Activated CD4-positive, alpha-beta memory T cell treated with anti-CD3 and anti-CD28 coated beads for 36 hours (primary cell): ENCODE measurements at regions not wholly inside any gene's neighbourhood (a gene's known extent, or its start where the extent isn't known, plus 50 kb on each side); places are given as distances from the start of the nearest gene placed in this dataset.
"Not testable (repeated sequence)": the region's sequence is repeated elsewhere in the genome, so short reads cannot be mapped to it uniquely, and the experiment has no call there.

Source experiments
- CTCF ChIA-PET: fragments of 350-600 bp; sonication (Branson Sonifier 250); formaldehyde crosslinking; loops from one replicate; lab custom pipeline; 2021; ENCODE audit warnings: antibody characterized with exemption, inconsistent platforms; lab: Charles Lee
- POLR2A ChIA-PET: fragments of 350-600 bp; sonication (Branson Sonifier 250); formaldehyde crosslinking; loops from one replicate; lab custom pipeline; 2021; ENCODE audit warnings: antibody characterized with exemption; lab: Charles Lee
- DNase-seq: peaks from one replicate; pipeline ENCODE4 v3.0.0-alpha.2; 2020
- H3K27ac Mint-ChIP-seq: one replicate; pipeline ENCODE4 v1.8.0; 2021; ENCODE audit warnings: mixed read lengths
- H3K27me3 Mint-ChIP-seq: one replicate; pipeline ENCODE4 v1.8.0; 2021; ENCODE audit warnings: mixed read lengths
- H3K36me3 Mint-ChIP-seq: one replicate; pipeline ENCODE4 v1.8.0; 2021; ENCODE audit warnings: mixed read lengths
- H3K4me1 Mint-ChIP-seq: one replicate; pipeline ENCODE4 v1.8.0; 2021; ENCODE audit warnings: low read depth, mixed read lengths
- H3K4me3 Mint-ChIP-seq: one replicate; pipeline ENCODE4 v1.8.0; 2021; ENCODE audit warnings: mild to moderate bottlenecking, mixed read lengths
- H3K9me3 Mint-ChIP-seq: one replicate; pipeline ENCODE4 v1.8.0; 2021; ENCODE audit warnings: mixed read lengths
- intact Hi-C: fragments of 100-400 bp; cut with micrococcal nuclease; formaldehyde crosslinking; loops from one replicate; pipeline ENCODE4 v1.15.1; 2023

DNA sequence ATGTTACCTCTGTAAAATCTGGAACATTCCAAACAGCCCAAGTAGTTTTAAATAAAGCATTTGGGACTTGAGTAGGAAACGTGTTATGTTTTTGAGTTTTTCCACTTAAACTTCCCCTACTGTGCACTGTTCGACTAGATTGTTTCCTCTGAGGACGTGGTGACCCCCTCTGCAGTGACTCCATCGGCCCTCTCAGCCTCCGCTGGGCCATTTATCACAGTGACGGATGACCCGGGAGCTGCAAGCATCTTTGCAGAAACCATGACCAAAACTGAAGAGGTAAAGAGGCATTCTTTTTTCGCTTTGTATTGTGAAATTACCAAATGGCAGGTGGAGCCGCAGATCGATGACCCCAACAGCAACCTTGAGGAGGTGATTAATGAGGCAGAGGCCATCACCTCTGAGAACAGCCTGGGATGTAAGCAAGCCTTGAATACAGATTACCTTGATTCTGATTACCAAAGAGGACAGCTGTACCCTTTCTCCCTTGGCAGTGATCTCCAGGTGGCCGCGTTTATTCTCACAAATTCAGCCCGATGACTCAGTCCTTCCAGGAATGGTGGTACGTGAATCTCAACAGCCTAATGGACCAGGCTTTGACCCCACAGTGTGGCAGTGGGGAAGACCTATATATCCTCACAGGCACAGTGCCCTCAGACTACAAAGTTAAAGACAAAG lies 79.1 kb upstream of the FAN1 start:
- Mint-ChIP-seq H3K4me3 (no peak overlapping the region), H3K36me3 (no peaks in the 10 kb centered on the region), H3K27ac (no peak overlapping the region), H3K27me3 (no peaks in the 10 kb centered on the region), H3K9me3 (no peaks in the 10 kb centered on the region), H3K4me1 (no peaks in the 10 kb centered on the region)
- intact Hi-C loops: no loop called here
- CTCF ChIA-PET: no interaction called here
- POLR2A ChIA-PET: no interaction called here
- DNase-seq: no peak

- no peak overlapping the region for H3K27ac Mint-ChIP-seq
- POLR2A ChIA-PET: no interaction called here
Measured at GRCh38 chr15:30827625-30828303, 76.0 kb upstream of the FAN1 start.

DNA sequence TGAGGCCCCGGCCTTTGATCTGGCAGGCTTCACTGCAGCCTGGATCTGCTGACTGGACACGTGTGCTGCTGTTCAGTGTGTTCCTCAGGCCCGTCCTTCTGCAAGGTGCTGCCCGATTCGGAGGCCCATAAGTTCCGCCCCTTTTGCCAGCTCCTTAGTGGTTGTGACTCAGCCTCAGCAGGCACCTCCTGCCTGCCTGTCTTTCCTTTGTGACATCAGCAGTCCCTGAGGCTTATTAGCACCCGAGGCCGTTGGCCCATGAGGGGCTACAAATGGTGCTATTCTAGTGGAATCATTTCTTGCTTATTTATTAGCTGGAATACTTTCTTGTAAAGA lies 75.4 kb upstream of the FAN1 start:
- H3K36me3 Mint-ChIP-seq, H3K4me3 Mint-ChIP-seq, H3K27me3 Mint-ChIP-seq, H3K4me1 Mint-ChIP-seq, H3K27ac Mint-ChIP-seq, DNase-seq, POLR2A ChIA-PET, intact Hi-C loops, H3K9me3 Mint-ChIP-seq: not testable (repeated sequence)
- CTCF ChIA-PET: interaction anchor here (1.0 kb wide), 1 partner anchor 31 kb away, joined by 3 read pairs; no protein-coding TSS in a partner anchor

More at GRCh38 chr15:30827625-30828303, 76.0 kb upstream of the FAN1 start:
- Mint-ChIP-seq H3K27me3 (no peaks in the 10 kb centered on the region), H3K4me1 (no peaks in the 10 kb centered on the region), H3K9me3 (no peaks in the 10 kb centered on the region), H3K4me3 (no peak overlapping the region), H3K36me3 (no peaks in the 10 kb centered on the region)
- CTCF ChIA-PET: interaction anchor here (1.0 kb wide), 1 partner anchor 32 kb away, joined by 3 read pairs; no protein-coding TSS in a partner anchor
- intact Hi-C loops: no loop called here
- no peak for DNase-seq

GRCh38 chr15:30830961-30831360 lies 72.8 kb upstream of the FAN1 start:
- intact Hi-C loops: no loop called here
- H3K36me3 Mint-ChIP-seq: no peaks in the 10 kb centered on the region
- DNase-seq: no peak
- no peaks in the 10 kb centered on the region for H3K9me3 Mint-ChIP-seq
- H3K27me3 Mint-ChIP-seq: no peaks in the 10 kb centered on the region
- peaks cover 17% of the 10 kb centered on the region for H3K4me1 Mint-ChIP-seq
- POLR2A ChIA-PET: no interaction called here
- no peak overlapping the region for H3K27ac Mint-ChIP-seq
- H3K4me3 Mint-ChIP-seq: no peak overlapping the region
- CTCF ChIA-PET: no interaction called here

GRCh38 chr15:30833379-30833778 lies 70.3 kb upstream of the FAN1 start:
- peaks cover 17% of the 10 kb centered on the region for H3K4me1 Mint-ChIP-seq
- DNase-seq: peak; percentile 29
- H3K27ac Mint-ChIP-seq, CTCF ChIA-PET, POLR2A ChIA-PET, H3K9me3 Mint-ChIP-seq, H3K36me3 Mint-ChIP-seq, H3K27me3 Mint-ChIP-seq, H3K4me3 Mint-ChIP-seq, intact Hi-C loops: not testable (repeated sequence)

GRCh38 chr15:30841639-30842038 lies 62.1 kb upstream of the FAN1 start:
- H3K9me3 Mint-ChIP-seq, POLR2A ChIA-PET, H3K36me3 Mint-ChIP-seq, DNase-seq, intact Hi-C loops, H3K27me3 Mint-ChIP-seq, CTCF ChIA-PET, H3K4me3 Mint-ChIP-seq, H3K27ac Mint-ChIP-seq: not testable (repeated sequence)
- peaks cover 23% of the 10 kb centered on the region for H3K4me1 Mint-ChIP-seq

DNA sequence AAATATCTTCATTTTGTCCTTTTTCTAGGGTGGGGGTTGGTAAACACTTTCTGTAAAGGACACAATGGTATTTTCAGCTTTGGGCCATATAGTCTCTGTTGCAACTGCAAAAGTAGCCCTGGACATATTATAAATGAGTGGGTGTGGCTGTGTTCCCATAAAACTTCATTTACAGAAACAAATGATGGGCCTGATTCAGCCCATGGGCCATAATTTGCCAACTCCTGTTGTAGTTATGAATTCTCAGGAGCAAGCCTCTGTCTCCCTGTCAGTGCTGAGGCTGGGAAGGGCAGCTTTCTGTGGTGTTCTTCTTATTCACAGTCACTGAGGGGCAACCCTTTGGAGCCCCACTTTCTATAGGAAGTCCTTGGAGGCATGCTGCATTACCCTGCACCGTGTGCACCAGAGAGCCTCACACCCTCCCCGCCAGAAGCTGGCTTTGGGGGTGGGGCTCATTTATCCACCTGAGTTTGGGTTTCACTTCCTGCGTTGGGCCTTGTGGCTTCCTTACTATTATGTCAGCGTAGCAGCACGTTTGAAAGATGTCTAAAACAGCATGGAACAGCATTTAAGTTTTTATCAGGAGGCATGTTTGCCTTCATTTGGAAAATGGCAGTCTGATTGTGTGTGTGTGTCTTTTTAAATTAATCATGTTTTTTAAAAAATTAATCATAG lies 60.8 kb upstream of the FAN1 start:
- H3K27me3 Mint-ChIP-seq, H3K36me3 Mint-ChIP-seq: not testable (repeated sequence)

GRCh38 chr15:30845536-30845935 lies 58.2 kb upstream of the FAN1 start:
- H3K4me3 Mint-ChIP-seq, H3K36me3 Mint-ChIP-seq, DNase-seq, intact Hi-C loops, H3K27ac Mint-ChIP-seq, H3K9me3 Mint-ChIP-seq, H3K27me3 Mint-ChIP-seq: not testable (repeated sequence)
- POLR2A ChIA-PET: interaction anchor here (0.7 kb wide), 1 partner anchor 58 kb away, joined by 3 read pairs; no protein-coding TSS in a partner anchor
- CTCF ChIA-PET: interaction anchor here (0.7 to 1.6 kb wide), 2 partner anchors 11 to 14 kb away, joined by 4 to 5 read pairs; no protein-coding TSS in a partner anchor
- peaks cover 23% of the 10 kb centered on the region for H3K4me1 Mint-ChIP-seq

More for the DNA sequence above, 60.8 kb upstream of the FAN1 start:
- H3K27ac Mint-ChIP-seq, intact Hi-C loops, H3K9me3 Mint-ChIP-seq, POLR2A ChIA-PET, H3K4me3 Mint-ChIP-seq, CTCF ChIA-PET: not testable (repeated sequence)
- H3K4me1 Mint-ChIP-seq: peaks cover 23% of the 10 kb centered on the region
- DNase-seq: peak; percentile 56
